ENCODE measurements at regions not wholly inside any gene's neighbourhood (a gene's known extent, or its start where the extent isn't known, plus 50 kb on each side); places are given as distances from the start of the nearest gene placed in this dataset.

GRCh38 chr10:91170418-91170817 lies 50.0 kb upstream of the PCGF5 start:
- no peak for TF ChIP-seq CTCF (IDR thresholded peaks at IDR 0.05; ENCODE audit: insufficient read depth, low read depth, low read length, missing control alignments)

More at GRCh38 chr10:91170418-91170817, 50.0 kb upstream of the PCGF5 start:
- no peak for DNase-seq (ENCODE audit: low read depth)
- H3K4me3 ChIP-seq (ENCODE audit: low read depth, low read length), result no peak overlapping the region

All from GM12865 (cell line).